GM23338 (cell line): ENCODE measurements at regions not wholly inside any gene's neighbourhood (a gene's known extent, or its start where the extent isn't known, plus 50 kb on each side); places are given as distances from the start of the nearest gene placed in this dataset.

ENCODE experiments used
- ATAC-seq: fragments of 200-7000 bp; cut with Tn5 transposase; 3 replicates; pipeline ENCODE4 v1.9.1; 2020
- DNase-seq: peaks from one replicate; pipeline ENCODE4 v3.0.0-alpha.2; 2015; ENCODE audit warnings: low spot score
- H2AFZ ChIP-seq: fragments of 200-600 bp; sonication (generic); 2 replicates; pipeline ENCODE4 v1.8.0; 2016; ENCODE audit warnings: antibody characterized with exemption, mild to moderate bottlenecking, moderate library complexity
- H3F3A ChIP-seq: fragments of 200-600 bp; sonication (generic); replicated peaks from 2 replicates; pipeline ENCODE4 v1.8.0; 2017; ENCODE audit warnings: antibody characterized with exemption, mixed run types, low read depth
- H3K27ac ChIP-seq: fragments of 200-600 bp; sonication (generic); 2 replicates; pipeline ENCODE4 v1.6.1; 2016; ENCODE audit warnings: low read depth
- H3K27me3 ChIP-seq: fragments of 200-600 bp; sonication (generic); 2 replicates; pipeline ENCODE4 v1.8.0; 2016; ENCODE audit warnings: mild to moderate bottlenecking, mixed run types, moderate library complexity; ENCODE audit not compliant: insufficient read depth
- H3K36me3 ChIP-seq: fragments of 200-600 bp; sonication (generic); 2 replicates; pipeline ENCODE4 v1.8.0; 2016; ENCODE audit warnings: mild to moderate bottlenecking; ENCODE audit not compliant: insufficient read depth
- H3K4me1 ChIP-seq: fragments of 200-600 bp; sonication (generic); 2 replicates; pipeline ENCODE4 v1.8.0; 2016; ENCODE audit warnings: mild to moderate bottlenecking, moderate library complexity; ENCODE audit not compliant: insufficient read depth
- H3K4me2 ChIP-seq: fragments of 200-600 bp; sonication (generic); 2 replicates; pipeline ENCODE4 v1.7.1; 2017; ENCODE audit warnings: mixed run types
- H3K4me3 ChIP-seq: fragments of 200-600 bp; sonication (generic); 2 replicates; pipeline ENCODE4 v1.6.1; 2016; ENCODE audit warnings: mixed run types
- H3K79me2 ChIP-seq: fragments of 200-600 bp; sonication (generic); replicated peaks from 2 replicates; pipeline ENCODE4 v1.8.0; 2017; ENCODE audit warnings: mild to moderate bottlenecking; ENCODE audit not compliant: insufficient read depth
- H3K9me2 ChIP-seq: fragments of 200-600 bp; sonication (generic); 2 replicates; pipeline ENCODE4 v1.8.0; 2017; ENCODE audit not compliant: insufficient read depth
- H4K20me1 ChIP-seq: fragments of 200-600 bp; sonication (generic); replicated peaks from 2 replicates; pipeline ENCODE4 v1.8.0; 2017; ENCODE audit warnings: mild to moderate bottlenecking; ENCODE audit not compliant: insufficient read depth
- H3K27ac Mint-ChIP-seq: 2 replicates; pipeline ENCODE4 v1.8.0; 2020; ENCODE audit warnings: inconsistent platforms, mild to moderate bottlenecking, moderate library complexity, mixed read lengths
- H3K27me3 Mint-ChIP-seq: 3 replicates; pipeline ENCODE4 v1.8.0; 2022; ENCODE audit warnings: low read depth, mild to moderate bottlenecking, moderate library complexity, mixed read lengths, inconsistent platforms; ENCODE audit not compliant: insufficient read depth, poor library complexity
- H3K36me3 Mint-ChIP-seq: 3 replicates; pipeline ENCODE4 v1.8.0; 2021; ENCODE audit warnings: low read depth, mild to moderate bottlenecking, inconsistent platforms, moderate library complexity, mixed read lengths
- H3K4me1 Mint-ChIP-seq: 3 replicates; pipeline ENCODE4 v1.8.0; 2020; ENCODE audit warnings: mild to moderate bottlenecking, inconsistent platforms, mixed read lengths
- H3K4me3 Mint-ChIP-seq: 3 replicates; pipeline ENCODE4 v1.8.0; 2021; ENCODE audit warnings: moderate library complexity, mild to moderate bottlenecking, inconsistent platforms, mixed read lengths
- H3K9me3 Mint-ChIP-seq: 3 replicates; pipeline ENCODE4 v1.8.0; 2020; ENCODE audit warnings: moderate library complexity, mild to moderate bottlenecking, inconsistent platforms, mixed read lengths
- CTCF ChIP-seq, 2 experiments: fragments of 200-600 bp in 1 of 2; sonication (generic) in 1 of 2; conservative IDR thresholded peaks; 2 replicates each; pipeline versions ENCODE4 v1.5.1 to v1.6.1; 2016 to 2017; ENCODE audit warnings: antibody characterized with exemption in 2 of 2, low read depth in 2 of 2, mild to moderate bottlenecking in 2 of 2, moderate library complexity in 1 of 2
- EZH2 ChIP-seq: fragments of 200-600 bp; sonication (generic); IDR thresholded peaks from one replicate; pipeline ENCODE4 v1.8.0; 2017; ENCODE audit warnings: antibody characterized with exemption, mild to moderate bottlenecking, low read depth; ENCODE audit not compliant: unreplicated experiment
- NANOG ChIP-seq: IDR thresholded peaks from 2 replicates; pipeline ENCODE4 v1.6.1; 2016; ENCODE audit warnings: antibody characterized with exemption, borderline replicate concordance
- REST ChIP-seq: IDR thresholded peaks from one replicate; pipeline ENCODE4 v1.6.1; 2018; ENCODE audit warnings: antibody characterized with exemption; ENCODE audit not compliant: unreplicated experiment
- STAT1 ChIP-seq: IDR thresholded peaks from one replicate; pipeline ENCODE4 v1.6.1; 2016; ENCODE audit warnings: antibody characterized with exemption; ENCODE audit not compliant: unreplicated experiment
- ZNF114 ChIP-seq: fragments of 250-450 bp; sonication (Bioruptor Pico); IDR thresholded peaks from 2 replicates; pipeline ENCODE4 v1.5.0; 2020; ENCODE audit warnings: mild to moderate bottlenecking, moderate library complexity
- ZNF331 ChIP-seq: fragments of 250-450 bp; sonication (Bioruptor Pico); IDR thresholded peaks from 2 replicates; pipeline ENCODE4 v1.5.0; 2020; ENCODE audit warnings: low read depth, mild to moderate bottlenecking, moderate library complexity
- ZNF462 ChIP-seq: fragments of 250-450 bp; sonication (Bioruptor Pico); IDR thresholded peaks from 2 replicates; pipeline ENCODE4 v1.5.0; 2020; ENCODE audit warnings: mild to moderate bottlenecking, moderate library complexity

GRCh38 chr2:8430628-8431027 is 251.2 kb upstream of the ID2 start:
- DNase-seq (no peak), ATAC-seq (no peak)
- no peak for TF ChIP-seq NANOG
- peak in 1 of 2 experiments; percentile 20; a peak in 1 of 4 replicates for TF ChIP-seq CTCF (conservative IDR thresholded peaks at IDR 0.05; ENCODE audit: low read depth in 2 of 2)
- no peaks in the 10 kb centered on the region; the same call in 2 of the 3 replicates for H3K9me3 Mint-ChIP-seq
- no peaks in the 10 kb centered on the region for H3F3A ChIP-seq
- H3K27ac ChIP-seq, result no peak overlapping the region
- peaks cover 3% of the 10 kb centered on the region; the same call in 1 of the 2 replicates for H3K9me2 ChIP-seq
- H3K4me3 Mint-ChIP-seq, result no peak overlapping the region
- H2AFZ ChIP-seq, result no peak overlapping the region
- H3K4me1 Mint-ChIP-seq, result peaks cover 6% of the 10 kb centered on the region
- peaks cover 4% of the 10 kb centered on the region for H3K4me1 ChIP-seq
- H3K27ac Mint-ChIP-seq, result no peak overlapping the region
- peaks cover 6% of the 10 kb centered on the region for H3K27me3 Mint-ChIP-seq
- no peak overlapping the region for H3K4me3 ChIP-seq
- no peaks in the 10 kb centered on the region for H3K36me3 ChIP-seq
- H3K79me2 ChIP-seq, result no peaks in the 10 kb centered on the region
- no peaks in the 10 kb centered on the region for H4K20me1 ChIP-seq
- no peaks in the 10 kb centered on the region for H3K36me3 Mint-ChIP-seq
- no peaks in the 10 kb centered on the region for H3K27me3 ChIP-seq
- H3K4me2 ChIP-seq, result no peak overlapping the region

GRCh38 chr2:8431446-8432125 is 250.3 kb upstream of the ID2 start:
- peaks cover 10% of the 10 kb centered on the region for H3K4me1 Mint-ChIP-seq
- H3K27ac Mint-ChIP-seq, result no peak overlapping the region
- H4K20me1 ChIP-seq, result no peaks in the 10 kb centered on the region
- H3K9me2 ChIP-seq, result peaks cover 3% of the 10 kb centered on the region; the same call in 1 of the 2 replicates
- H3K79me2 ChIP-seq, result no peaks in the 10 kb centered on the region
- no peaks in the 10 kb centered on the region; the same call in 2 of the 3 replicates for H3K9me3 Mint-ChIP-seq
- H3K36me3 Mint-ChIP-seq, result no peaks in the 10 kb centered on the region
- H3K36me3 ChIP-seq, result no peaks in the 10 kb centered on the region
- H3K4me3 Mint-ChIP-seq, result no peak overlapping the region
- no peak overlapping the region for H3K4me2 ChIP-seq
- H3K27me3 Mint-ChIP-seq, result peaks cover 4% of the 10 kb centered on the region
- no peak overlapping the region for H3K27ac ChIP-seq
- H3K27me3 ChIP-seq, result no peaks in the 10 kb centered on the region
- H2AFZ ChIP-seq, result no peak overlapping the region
- H3K4me1 ChIP-seq, result peaks cover 14% of the 10 kb centered on the region
- H3F3A ChIP-seq, result no peaks in the 10 kb centered on the region
- no peak overlapping the region for H3K4me3 ChIP-seq
- ATAC-seq (no peak), DNase-seq (no peak)
- TF ChIP-seq EZH2, result no peak
- TF ChIP-seq ZNF462 (CRISPR knock-in tag), result no peak
- TF ChIP-seq REST, result no peak
- no peak for TF ChIP-seq ZNF331 (CRISPR knock-in tag)
- TF ChIP-seq STAT1, result no peak
- no peak for TF ChIP-seq ZNF114 (CRISPR knock-in tag)
